Activated B cell treated with CpG ODN at 0.5 μM for 24 hours (primary cell): ENCODE measurements at regions not wholly inside any gene's neighbourhood (a gene's known extent, or its start where the extent isn't known, plus 50 kb on each side); places are given as distances from the start of the nearest gene placed in this dataset.

Experiments used
- ATAC-seq: fragments of 200-7000 bp; cut with Tn5 transposase; one replicate; pipeline ENCODE4 v1.10.0; 2021; ENCODE audit warnings: low read depth, mild to moderate bottlenecking, moderate library complexity
- CTCF ChIA-PET: fragments of 350-600 bp; sonication (Branson Sonifier 250); formaldehyde crosslinking; loops from one replicate; lab custom pipeline; 2021; ENCODE audit warnings: antibody characterized with exemption; lab: Charles Lee
- POLR2A ChIA-PET: fragments of 350-600 bp; sonication (Branson Sonifier 250); formaldehyde crosslinking; loops from one replicate; lab custom pipeline; 2021; ENCODE audit warnings: antibody characterized with exemption; lab: Charles Lee
- DNase-seq: peaks from one replicate; pipeline ENCODE4 v3.0.0; 2022
- H3K27ac Mint-ChIP-seq: one replicate; pipeline ENCODE4 v1.8.0; 2020; ENCODE audit warnings: mixed read lengths
- H3K27me3 Mint-ChIP-seq: one replicate; pipeline ENCODE4 v1.8.0; 2021; ENCODE audit warnings: mixed read lengths
- H3K36me3 Mint-ChIP-seq: one replicate; pipeline ENCODE4 v1.8.0; 2021; ENCODE audit warnings: low read depth, mixed read lengths
- H3K4me1 Mint-ChIP-seq: one replicate; pipeline ENCODE4 v1.8.0; 2021; ENCODE audit warnings: mixed read lengths
- H3K4me3 Mint-ChIP-seq: one replicate; pipeline ENCODE4 v1.8.0; 2020; ENCODE audit warnings: mild to moderate bottlenecking, mixed read lengths
- H3K9me3 Mint-ChIP-seq: one replicate; pipeline ENCODE4 v1.8.0; 2020; ENCODE audit warnings: mixed read lengths
- CTCF ChIP-seq: fragments of 200-600 bp; IDR thresholded peaks from one replicate; pipeline ENCODE4 v1.8.0; 2022; ENCODE audit warnings: antibody characterized with exemption, mild to moderate bottlenecking
- intact Hi-C: fragments of 100-400 bp; cut with micrococcal nuclease; formaldehyde crosslinking; loops from one replicate; pipeline ENCODE4 v1.15.1; 2024

DNA sequence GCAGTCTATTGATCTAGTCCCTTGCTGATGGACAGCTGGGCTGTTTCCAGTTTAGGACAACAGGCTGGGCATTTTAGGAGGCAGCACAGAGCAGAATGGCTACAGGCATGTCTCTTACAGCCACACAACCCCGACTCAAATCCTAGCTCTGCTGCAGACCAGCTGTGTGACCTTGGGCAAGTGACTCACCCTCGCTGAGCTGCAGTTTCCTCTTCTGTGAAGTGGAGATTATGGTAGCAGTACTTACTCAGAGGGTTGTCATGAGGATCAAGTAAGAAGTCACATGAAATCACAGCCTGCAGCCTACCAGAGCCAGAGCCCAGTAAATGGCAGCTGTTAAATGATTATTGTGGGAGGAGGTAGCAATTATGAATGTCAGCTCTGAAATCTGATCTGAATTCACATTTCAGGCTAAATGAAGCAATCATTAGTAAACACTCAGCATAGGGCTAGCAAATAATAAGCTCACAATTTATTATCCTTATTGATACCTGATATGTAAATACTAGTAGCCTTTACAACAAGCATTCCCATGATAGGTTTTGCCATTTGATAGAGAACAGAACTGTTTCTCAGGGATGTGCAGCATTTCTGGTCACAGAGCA is 58.9 kb downstream of the MYEOV start:
- H3K9me3 Mint-ChIP-seq = peaks cover 4% of the 10 kb centered on the region
- TF ChIP-seq CTCF = no peak
- CTCF ChIA-PET = no interaction called here
- peaks cover 1% of the 10 kb centered on the region for H3K36me3 Mint-ChIP-seq
- no peak for ATAC-seq
- no peak for DNase-seq
- H3K4me3 Mint-ChIP-seq = no peak overlapping the region
- H3K27ac Mint-ChIP-seq = no peak overlapping the region
- POLR2A ChIA-PET = no interaction called here
- H3K4me1 Mint-ChIP-seq = no peaks in the 10 kb centered on the region
- H3K27me3 Mint-ChIP-seq = peaks cover 3% of the 10 kb centered on the region
- intact Hi-C loops = no loop called here

DNA sequence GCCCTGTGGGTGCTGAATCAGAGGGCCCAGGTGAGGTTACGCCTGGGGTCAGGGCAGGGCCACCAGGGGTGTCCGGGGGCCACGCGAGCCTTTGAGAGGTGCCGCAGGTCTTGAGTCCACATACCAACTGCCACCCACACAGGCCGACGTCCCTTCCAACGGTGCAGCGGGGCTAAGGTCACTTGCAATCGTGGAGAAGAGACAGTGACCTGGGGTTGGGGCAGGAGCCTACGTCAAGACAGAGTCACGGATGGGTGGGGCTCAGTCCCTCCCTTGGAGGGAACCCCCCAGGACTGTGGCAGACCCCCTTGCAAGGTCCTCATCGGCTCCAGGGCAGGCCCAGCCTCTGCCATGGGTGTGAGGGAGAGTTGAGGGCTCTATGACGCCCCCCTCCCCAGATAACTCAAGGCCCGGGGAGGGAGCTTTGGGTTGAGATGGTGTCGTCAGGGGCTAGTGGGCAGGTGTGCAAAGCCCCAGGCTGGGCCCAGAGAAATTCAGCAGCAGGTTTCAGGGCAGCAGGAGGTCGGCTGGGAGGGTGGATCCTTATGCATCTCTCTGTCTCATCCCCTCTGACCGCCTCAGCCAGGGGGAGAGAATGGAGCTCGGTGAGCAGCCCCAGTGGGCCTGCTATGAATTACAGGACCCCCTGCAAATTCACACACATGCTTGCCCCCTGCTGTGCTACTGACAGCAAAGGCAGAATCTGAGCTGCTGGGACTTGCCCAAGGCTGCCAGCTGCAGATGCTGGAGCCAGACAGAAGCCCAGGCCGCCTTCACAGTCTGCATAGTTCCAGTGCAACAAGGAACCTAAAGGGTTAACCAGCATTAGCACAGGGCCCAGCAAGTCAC is 60.0 kb downstream of the MYEOV start:
- TF ChIP-seq CTCF = no peak
- peaks cover 3% of the 10 kb centered on the region for H3K27me3 Mint-ChIP-seq
- ChIA-PET POLR2A (no interaction called here), CTCF (no interaction called here)
- no peaks in the 10 kb centered on the region for H3K36me3 Mint-ChIP-seq
- H3K9me3 Mint-ChIP-seq = peaks cover 2% of the 10 kb centered on the region
- ATAC-seq (no peak), DNase-seq (no peak)
- H3K27ac Mint-ChIP-seq = no peak overlapping the region
- H3K4me3 Mint-ChIP-seq = no peak overlapping the region
- intact Hi-C loops = no loop called here
- H3K4me1 Mint-ChIP-seq = no peaks in the 10 kb centered on the region

DNA sequence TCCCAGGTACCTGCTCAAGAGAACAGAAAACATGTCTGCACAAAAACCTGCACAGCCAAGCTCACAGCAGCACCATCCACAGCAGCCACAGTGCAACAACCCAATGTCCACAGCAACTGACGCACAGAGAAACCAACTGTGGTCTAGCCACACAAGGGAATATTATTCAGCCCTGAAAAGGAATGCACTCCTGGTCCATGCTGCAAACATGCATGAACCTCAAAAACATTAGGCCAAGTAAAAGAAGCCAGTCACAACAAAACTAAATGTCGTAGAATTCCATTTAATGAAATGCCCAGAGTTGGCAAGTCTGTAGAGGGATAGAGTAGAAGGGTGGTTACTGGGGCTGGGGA is 60.6 kb downstream of the MYEOV start:
- no peak overlapping the region for H3K27ac Mint-ChIP-seq
- no peak for ATAC-seq
- no peak for TF ChIP-seq CTCF

DNA sequence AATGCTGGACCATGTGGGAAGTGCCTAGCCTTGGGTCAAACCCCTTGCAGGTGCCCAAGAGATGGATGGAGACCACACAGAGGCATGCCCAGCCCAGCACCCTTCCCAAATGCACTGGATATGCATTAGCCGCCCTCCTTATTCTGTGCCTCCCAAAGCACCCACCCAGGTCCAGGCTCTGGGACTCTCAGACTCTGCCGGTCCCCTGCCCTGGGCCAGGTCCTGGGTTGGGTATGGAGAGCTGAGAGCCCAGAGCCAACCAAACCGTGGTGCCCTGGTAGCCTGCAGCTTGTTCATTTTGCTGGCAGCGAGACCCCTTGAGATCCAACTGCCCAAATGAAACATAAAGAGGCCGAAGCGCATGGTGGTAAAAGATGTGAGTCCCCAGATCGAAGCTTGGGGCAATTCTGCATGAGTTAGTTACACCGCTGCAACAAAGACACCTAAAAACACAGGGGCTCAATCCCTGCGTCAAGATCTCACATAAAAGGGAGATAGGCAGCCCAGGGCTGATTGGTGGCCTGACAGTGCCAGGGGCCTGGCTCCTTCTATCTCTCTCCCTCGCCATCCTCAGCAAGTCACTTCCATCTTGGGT is 61.5 kb downstream of the MYEOV start:
- ATAC-seq (no peak), DNase-seq (peak; percentile 7)
- no peak for TF ChIP-seq CTCF
- CTCF ChIA-PET = no interaction called here
- Mint-ChIP-seq H3K4me3 (no peak overlapping the region), H3K27ac (no peak overlapping the region), H3K9me3 (peaks cover 2% of the 10 kb centered on the region), H3K36me3 (no peaks in the 10 kb centered on the region), H3K27me3 (peaks cover 3% of the 10 kb centered on the region), H3K4me1 (no peaks in the 10 kb centered on the region)
- POLR2A ChIA-PET = interaction anchor here (0.6 kb wide), 1 partner anchor 81 kb away, joined by 3 read pairs; no protein-coding TSS in a partner anchor
- intact Hi-C loops = no loop called here

More for the DNA sequence above, 60.6 kb downstream of the MYEOV start:
- Mint-ChIP-seq H3K4me3 (no peak overlapping the region), H3K4me1 (no peaks in the 10 kb centered on the region), H3K9me3 (peaks cover 1% of the 10 kb centered on the region), H3K36me3 (no peaks in the 10 kb centered on the region), H3K27me3 (peaks cover 3% of the 10 kb centered on the region)
- intact Hi-C loops = no loop called here
- DNase-seq = no peak
- CTCF ChIA-PET = no interaction called here
- POLR2A ChIA-PET = no interaction called here
